Middle frontal gyrus (tissue), 1 donor: ENCODE measurements at regions not wholly inside any gene's neighbourhood (a gene's known extent, or its start where the extent isn't known, plus 50 kb on each side); places are given as distances from the start of the nearest gene placed in this dataset.

Experiments used
- DNase-seq: peaks from one replicate; pipeline ENCODE4 v3.0.0-alpha.2; 2015; ENCODE audit warnings: low spot score; ENCODE audit errors: extremely low spot score

DNA sequence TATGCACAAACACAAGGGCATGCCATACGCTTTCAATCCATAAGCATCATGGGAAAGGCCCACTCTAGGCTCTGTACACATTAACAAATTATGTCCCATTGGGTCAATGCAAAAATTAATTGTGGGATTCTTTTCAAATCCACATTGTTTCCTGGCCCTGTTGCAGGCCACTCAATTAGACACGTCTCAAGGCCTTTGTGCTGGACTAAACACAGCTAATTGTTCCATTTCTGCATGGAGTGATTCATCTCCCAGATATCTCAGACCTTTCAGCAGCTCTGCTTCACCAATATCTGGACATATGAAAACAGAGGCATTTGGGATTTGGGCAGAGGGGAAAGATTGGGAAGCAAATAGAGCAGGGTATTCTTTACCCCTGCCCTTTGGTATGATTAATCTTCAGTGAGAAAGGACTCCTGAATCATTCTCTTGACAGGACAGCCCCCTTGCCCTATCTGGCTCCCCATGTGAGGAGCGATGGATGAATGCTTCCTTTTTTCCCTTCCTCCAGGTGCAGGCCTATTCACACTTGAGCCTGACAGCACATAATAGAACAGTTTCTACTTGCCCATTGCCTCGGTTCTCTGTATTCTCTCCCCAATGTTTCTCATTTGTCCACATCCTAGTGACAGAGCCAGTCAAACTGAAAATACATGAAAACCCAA, 547.6 kb downstream of the HAO1 start:
- no peak for DNase-seq

DNA sequence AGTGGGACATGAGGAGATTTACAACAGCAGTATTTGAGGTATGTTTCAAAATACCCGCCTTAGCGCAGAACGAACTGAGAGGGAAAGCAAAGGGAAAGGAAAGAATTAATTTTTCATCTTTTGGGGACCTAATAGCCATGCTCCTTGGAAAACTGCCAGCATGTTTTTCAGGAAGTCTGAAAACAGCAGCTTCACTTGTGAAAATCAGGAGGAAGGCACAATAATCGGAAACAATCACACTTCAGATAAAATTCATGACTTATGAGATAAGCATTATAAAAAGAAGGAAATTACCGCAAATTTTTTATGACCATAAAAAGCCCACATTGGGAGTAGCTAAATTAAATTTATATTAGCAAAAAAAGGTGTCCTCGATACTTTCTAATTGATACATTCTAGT, 541.1 kb downstream of the HAO1 start:
- DNase-seq, result no peak

DNA sequence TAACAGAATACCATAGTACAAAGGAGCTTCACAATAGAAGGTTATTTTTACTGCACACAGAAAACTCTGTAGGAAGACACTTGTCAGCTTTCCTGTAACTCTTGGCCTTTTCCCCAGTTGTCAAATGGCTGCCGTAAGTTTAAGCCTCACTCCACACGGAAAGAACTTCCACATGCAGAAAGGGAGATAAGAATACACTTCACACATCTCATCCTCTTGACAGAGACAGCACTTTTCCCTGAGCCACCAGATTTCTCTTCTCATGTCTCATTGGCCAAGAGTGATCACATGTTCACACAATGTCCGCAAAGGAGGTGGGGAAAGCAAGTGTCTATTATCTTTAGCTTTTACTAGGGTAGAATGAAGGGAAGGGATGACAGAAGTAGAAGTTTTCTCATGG, 540.7 kb downstream of the HAO1 start:
- no peak for DNase-seq

DNA sequence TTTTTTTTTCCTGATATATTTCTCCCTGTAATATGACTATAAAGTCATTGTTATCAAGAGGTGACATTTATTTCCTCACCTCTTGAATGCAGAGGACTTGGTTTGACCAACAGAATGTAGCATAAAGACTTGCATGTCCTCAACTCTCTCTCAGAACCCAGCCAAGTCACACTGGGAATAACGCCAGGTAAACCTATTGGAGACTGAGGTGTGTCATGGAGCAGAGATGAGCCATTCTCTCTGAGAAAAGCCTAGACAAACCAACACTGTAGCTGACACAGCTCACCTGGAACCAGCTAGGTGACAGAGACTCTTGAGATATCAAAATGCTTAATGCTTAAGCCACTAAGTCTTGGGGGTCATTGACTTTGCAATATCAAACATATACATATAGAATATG, 533.6 kb downstream of the HAO1 start:
- DNase-seq, result no peak

DNA sequence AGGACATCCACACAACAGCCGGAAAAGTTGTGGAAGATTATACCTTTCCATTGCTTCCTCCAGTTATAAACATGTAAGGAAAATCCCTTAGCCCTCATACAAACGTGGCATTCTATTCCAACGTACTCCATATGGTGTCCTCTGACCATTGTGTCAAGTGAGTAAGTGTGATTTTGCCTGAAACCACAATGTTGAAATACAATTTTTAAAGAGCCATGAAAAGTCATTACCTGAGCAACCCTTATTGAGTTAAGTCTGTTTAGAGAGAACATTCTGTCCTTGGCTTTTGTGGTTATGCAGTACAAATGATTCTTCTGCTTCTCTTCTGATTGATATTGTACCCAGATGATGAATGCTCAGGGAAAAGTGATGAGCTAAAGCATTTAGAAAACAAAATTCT, 530.1 kb downstream of the HAO1 start:
- DNase-seq, result no peak

DNA sequence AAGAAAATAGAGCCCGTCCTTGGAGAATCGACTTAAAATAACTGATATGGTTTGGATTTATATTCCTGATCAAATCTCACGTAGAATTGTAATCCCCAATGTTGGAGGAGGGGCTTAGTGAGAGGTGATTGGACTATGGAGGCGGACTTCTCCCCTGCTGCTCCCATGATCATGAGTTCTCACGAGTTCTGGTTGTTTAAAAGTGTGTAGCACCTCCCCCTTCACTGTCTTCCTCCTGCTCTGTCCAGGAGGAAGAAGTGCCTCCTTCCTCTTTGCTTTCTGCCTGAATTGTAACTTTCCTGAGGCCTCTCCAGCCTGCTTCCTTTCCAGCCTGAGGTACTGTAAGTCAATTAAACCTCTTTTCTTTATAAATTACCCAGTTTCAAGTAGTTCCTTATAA, 529.2 kb downstream of the HAO1 start:
- no peak for DNase-seq

DNA sequence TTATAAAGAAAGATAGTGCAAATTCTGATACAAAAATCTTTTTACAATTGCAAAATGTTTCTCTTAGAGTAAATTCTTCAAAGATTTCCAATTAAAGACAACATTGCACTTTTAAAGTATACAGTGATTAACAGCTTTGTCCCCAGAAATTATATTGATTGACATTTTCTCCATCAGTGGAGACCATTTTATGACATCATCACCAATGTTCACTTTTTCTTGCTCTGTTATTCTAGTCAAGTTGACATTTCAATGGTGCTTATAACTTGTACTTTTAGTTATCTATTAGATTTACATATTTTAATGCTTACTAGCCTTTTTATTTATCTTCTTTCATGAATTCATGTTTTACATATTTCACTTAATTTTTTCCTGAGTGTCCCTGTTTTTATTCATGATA, 524.8 kb downstream of the HAO1 start:
- DNase-seq, result no peak

DNA sequence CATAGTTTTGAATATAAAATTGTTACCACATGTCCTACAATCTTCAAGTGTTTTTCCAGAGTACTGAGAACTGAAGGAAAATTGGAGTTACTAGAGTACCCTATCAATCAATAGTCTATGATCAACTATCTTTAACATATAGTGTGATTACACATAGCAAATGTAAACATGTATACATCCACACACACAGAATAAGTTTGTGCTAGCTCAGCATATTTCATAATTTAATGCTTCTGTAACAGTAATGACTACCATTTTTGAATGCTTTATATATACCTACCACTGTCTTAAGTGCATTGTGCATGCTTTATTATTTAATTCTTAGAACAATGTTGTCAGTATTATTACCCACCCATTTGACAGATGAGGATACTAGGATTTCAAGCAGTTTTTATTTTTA, 523.9 kb downstream of the HAO1 start:
- DNase-seq, result no peak

DNA sequence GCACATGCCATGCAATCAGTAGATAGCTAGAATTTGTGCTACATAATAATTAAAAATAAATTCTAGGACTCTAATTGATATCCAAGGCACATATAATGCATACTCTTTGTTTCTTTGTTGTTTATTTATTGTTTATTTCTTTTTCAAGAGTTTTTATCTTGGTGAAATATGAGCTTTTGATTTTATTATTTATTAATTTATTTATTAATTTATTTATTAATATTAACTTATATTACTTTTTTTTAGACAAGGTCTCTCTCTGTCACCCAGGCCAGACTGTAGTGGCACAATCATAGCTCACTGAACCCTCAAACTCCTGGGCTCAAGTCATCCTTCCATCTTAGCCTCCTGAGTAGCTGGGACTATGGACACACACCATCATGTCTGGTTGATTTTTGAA, 519.9 kb downstream of the HAO1 start:
- DNase-seq, result no peak

DNA sequence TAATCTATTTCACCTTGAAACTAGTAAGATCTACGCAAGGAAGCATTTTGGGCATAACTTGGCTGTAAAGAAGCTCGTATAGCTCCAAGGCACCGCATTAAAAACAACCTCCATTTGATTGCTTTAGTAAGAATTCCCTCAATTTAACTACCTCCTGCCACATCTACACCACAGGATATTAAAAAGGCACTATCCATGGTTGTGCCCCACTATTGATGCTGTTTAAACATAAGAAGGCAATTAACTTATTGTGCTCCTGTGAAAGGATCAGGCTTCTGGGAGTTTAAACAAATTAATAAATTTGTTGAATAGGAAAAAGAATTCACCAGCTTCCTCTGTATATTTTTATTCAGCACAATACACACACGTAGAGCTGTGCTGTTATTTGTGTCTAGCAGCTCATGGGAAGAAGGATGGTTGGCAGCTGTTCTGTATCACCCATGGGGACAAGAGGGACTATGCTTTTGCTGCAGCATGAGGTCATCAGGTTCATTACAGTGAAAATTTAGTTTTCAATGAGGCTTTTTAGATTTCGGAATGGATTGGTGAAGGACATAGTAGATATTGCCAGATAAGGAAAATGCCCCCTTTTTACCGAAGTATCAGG, 513.3 kb downstream of the HAO1 start:
- no peak for DNase-seq

DNA sequence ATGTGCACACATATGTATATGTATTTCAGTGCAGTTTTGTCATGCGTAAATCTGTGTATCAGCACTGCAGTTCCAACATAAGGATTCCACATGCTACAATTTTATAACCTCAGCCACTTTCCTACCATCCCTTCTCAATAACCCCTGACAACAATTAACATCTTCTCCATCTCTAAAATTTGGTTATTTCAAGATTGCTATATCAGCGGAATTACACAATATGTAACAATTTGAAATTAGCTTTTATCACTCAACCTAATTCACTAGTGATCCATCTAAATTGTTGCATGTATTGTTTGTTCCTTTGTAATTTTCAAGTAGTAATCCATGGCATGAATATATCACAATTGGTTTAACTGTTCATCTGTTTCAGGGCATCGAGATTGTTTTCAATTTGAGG, 511.3 kb downstream of the HAO1 start:
- DNase-seq, result no peak

DNA sequence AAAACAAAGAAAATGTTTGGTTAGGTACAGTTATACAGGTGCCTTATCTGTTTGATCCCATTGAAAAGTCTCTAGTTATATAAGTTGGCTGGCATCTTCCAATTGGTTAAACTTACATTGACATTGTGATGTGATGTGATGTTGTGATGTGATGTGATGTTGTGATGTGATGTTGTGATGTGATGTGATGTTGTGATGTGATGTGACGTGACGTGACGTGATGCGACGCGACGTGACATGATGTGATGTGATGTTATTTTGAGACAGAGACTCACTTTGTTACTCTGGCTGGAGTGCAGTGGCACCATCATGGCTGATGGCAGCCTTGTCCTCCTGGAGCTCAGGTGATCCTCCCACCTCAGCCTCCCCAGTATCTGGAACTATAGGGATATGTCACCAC, 507.6 kb downstream of the HAO1 start:
- DNase-seq, result no peak

DNA sequence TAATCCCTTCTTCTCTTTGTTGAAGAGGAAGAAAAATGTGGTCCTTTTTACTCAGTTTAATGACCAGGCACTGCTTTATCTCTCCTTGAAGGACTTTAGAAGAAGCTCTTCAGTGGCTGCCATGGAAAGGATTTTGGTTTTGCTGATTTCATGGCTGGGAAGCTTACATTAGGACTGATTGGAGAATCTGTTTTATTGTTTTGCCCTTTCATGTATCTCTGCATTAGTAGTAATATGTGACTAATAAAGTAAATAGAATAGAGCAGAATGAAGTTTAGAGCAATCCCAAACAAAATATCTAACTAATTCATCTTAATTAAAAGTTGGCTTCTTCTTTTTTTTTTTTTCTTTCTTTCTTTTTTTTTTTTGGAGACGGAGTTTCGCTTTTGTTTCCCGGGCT, 502.9 kb downstream of the HAO1 start:
- no peak for DNase-seq

DNA sequence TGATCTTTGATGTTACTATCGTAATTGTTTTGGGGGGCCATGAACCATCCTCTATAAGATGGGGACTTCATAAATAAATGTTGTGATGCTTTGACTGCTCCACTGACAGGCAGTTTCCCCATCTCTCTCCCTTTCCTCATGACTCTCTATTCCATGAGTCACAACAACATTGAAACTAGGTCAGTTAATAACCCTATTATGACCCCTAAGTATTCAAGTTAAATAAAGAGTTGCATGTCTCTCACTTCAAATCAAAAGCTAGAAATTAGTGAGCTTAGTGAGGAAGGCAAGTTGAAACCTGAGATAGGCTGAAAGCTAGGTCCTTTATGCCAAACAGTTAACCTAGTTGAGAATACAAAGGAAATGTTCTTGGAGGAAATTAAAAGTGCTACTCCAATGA, 491.0 kb downstream of the HAO1 start:
- no peak for DNase-seq

DNA sequence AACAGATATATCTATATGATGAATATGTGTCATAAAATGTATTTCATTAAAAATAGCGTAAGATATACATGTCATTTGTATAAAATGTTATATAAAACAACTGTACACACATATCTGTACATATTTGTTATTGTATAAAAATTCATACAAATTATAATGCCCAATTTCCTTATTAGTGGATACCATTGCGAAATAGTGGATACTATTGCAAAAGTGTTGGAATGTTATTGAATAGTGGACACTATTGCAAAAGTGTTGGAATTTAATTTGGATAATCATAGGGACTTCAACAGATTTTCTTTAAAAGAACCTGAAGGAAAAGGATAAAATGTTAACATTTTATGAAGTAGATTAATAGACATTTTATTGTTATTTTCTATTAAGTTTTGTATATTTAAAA, 487.4 kb downstream of the HAO1 start:
- DNase-seq, result no peak

DNA sequence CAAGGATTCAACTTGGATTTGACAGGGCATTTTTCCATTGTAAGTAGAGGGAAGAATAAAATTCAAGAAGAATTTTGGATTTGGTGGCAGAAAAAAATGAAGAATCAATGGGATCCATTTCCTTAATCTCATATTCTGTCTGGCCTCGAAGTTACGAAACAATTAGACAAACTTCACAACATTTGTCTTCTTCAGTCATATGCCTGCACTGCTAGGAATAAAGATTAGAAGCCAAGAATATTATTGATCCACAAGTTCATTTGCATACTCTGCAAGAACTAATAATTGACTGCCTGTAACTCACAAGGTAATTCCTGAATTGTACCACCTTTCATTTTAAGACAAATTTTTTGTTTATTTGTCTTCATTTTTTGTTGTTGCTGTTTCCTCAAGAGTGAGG, 486.2 kb downstream of the HAO1 start:
- DNase-seq, result no peak

DNA sequence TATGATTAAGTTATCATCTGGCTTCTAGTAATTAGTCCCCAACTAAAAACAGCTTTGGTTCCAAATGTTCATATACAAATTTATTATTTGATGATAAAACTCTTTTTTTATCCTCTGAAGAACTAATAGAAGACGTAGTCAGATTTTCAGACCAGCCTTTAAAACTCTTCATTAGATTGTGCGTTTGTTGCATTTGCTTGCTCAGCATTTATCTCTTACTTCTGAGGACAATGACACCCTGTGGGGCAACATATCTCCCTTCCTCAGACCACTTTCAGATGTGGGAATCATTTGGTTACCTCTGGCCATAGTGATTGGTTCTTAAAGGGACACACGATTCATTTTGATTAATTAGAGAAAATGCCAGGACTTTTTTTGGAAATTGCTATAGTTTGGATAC, 481.8 kb downstream of the HAO1 start:
- DNase-seq, result no peak

DNA sequence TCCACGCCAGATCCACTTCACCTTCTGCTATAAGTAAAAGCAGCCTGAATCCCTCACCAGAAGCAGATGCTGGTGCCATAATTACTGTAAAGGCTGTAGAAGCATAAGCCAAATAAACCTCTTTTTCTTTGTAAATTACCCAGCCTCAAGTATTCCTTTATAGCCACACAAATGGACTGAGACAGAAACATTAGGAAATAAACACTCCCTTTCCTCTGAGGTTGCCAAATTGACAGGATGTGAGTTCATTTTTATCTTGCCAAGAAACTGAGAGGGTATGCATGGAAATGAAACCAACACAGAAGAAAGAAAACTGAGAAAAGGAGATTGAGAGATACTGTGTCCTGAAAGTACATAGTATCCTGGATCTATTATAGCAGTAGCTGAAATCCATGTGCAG, 481.2 kb downstream of the HAO1 start:
- DNase-seq, result no peak

DNA sequence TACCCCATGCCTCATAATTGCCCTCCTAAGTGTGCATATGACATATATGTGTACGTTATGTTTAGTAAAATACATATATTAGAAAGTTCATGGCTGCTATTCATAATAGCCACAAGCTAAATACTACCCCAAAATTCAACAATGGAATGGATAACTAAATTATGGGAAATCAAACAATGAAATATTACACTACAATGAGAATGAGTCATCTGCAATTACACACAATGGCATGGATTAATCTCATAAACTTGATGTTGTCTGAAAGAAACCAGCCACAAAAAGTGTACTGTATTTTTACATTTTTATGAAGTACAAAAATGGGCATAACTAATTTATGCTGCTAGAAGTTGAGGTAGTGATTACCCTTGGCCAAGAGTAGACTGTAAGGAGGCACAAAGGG, 477.0 kb downstream of the HAO1 start:
- no peak for DNase-seq

DNA sequence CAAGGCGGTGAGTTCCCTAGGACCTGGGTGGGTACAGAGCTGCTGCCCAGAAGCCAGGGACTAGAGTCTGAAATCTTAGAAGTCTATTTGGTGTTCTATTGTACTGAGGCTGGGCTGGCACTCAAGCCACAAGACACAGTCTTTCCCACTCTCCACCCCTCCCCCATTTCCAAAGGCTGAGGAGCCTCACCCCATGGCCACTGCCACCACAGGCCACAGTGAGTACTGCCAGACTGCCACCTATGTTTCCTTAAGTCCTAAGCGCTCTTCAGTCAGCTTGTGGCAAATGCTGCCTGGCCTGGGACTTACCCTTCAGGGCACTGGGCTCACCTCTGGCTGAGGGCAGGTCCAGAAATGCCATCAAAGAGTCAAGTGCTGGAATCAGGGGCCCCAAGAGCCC, 469.3 kb downstream of the HAO1 start:
- DNase-seq, result no peak

DNA sequence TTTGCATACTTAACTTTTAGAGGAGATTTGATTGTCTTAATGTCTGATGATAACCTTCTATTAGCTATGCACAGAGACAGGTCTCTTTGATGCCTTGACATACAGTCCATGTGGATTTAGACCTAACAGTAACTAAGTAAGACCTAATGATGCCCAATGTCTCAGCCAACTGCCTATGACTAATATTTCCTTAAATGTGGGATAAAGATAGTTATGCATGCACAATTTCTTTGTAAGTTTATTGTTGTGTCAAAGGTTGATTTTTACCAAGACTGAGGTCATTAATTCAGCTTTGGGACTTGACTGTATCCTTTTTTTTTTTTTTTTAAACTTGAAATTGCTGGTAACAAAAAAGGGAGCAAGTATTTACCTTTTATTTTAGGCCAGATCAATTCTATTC, 450.0 kb downstream of the HAO1 start:
- DNase-seq, result no peak

DNA sequence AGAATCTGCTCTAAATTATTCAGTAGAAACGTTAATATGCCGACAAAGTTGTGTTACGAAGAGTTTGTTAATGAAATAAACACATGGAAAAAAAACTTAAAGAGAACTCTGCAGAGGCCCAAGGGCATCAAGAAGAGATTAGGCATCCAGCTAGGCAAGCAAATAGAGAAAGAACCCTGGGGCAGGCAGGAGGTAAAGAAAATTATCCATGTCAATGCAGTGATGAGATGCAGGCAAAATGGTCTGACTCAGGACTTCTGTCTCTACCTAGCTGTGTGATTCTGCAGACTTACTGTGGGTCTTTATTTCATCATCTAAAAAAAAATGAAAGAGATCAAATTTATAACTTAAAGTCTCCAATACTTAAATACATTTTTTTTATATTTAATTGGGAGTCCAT, 448.0 kb downstream of the HAO1 start:
- DNase-seq, result no peak

DNA sequence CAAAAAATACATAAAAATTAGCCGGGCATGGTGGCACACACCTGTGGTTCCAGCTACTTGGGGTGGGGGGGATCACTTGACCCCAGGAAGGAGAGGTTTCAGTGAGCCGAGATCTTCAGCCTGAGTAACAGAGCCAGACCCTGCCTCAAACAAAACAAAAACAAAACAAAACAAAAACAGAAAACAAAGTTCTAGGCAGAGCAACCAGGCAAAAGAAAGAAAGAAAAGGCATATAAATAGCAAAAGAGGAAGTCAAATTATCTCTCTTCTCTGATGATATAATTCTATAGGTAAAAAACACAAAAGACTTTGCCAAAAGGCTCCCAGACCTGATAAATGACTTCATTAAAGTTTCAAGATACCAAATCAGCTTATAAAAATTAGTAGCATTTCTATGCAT, 446.9 kb downstream of the HAO1 start:
- DNase-seq, result no peak
